HG03175 (cell line): ENCODE measurements at regions not wholly inside any gene's neighbourhood (a gene's known extent, or its start where the extent isn't known, plus 50 kb on each side); places are given as distances from the start of the nearest gene placed in this dataset.

Experiments used
- ATAC-seq: cut with Tn5 transposase; IDR thresholded peaks from one replicate; pipeline ENCODE4 v1.9.1; 2021; ENCODE audit warnings: mild to moderate bottlenecking, moderate library complexity; ENCODE audit not compliant: unreplicated experiment

- no peak for ATAC-seq
These were observed 173.8 kb upstream of the PPP2R2D start for GRCh38 chr10:131726967-131727366.

DNA sequence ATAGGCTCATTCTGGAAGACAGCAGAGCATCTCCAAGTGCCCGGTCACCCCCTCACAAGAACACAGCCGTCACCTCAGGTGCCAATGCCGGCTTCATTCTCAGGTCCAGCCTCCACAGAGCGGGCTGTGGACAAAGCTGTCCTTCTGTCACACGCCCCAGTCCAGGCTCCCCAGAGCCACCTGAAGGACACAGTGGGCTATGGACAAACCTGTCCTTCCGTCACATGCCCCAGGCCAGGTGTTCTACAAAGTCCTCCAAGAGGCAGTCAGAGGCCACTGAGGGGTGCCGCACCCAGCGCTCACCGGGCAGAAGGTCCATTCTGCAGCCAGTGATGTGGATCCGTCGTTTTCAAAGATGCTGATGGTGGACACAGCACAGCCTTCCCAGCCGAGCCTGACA, 173.2 kb upstream of the PPP2R2D start:
- no peak for ATAC-seq

DNA sequence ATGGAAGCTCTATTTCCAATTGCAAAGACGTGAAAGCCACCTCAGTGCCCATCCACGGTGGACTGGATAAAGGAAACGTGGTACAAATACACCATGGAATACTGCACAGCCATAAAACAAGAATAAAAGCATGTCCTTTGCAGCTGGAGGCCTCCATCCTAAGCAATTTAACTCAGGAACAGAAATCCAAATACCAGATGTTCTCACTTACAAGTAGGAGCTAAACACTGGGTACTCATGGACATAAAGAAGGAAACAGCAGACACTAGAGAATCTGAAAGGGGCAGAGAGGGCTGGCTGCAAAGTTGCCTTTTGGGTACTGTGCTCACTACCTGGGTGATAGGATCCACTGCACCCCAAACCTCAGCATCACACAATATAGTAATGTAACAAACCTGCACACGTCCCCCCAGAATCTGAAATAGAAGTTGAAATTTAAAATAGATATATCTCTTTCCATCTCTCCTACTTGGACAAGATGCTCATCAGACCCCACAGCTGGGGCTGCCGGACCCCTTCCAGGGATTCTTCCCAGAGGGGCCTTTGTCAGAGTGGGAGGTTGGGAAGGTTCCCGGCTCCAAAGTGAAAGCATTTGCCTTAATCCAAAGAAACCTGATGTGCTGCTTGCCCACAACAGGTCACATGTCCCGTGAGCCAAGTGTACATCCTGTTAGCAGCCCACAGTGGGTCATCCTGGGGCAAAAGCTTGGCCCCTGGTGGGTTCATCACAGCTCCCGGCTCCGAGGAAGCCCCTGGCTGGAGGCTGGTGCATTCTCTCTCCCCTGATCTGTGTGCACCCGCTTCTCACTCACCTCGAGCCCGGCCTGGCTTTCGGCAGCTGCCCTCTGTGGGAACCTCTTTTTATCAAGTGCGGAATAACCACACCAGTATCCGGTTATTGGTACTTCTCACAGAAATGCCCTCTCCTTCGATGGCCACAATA, 172.3 kb upstream of the PPP2R2D start:
- no peak for ATAC-seq

DNA sequence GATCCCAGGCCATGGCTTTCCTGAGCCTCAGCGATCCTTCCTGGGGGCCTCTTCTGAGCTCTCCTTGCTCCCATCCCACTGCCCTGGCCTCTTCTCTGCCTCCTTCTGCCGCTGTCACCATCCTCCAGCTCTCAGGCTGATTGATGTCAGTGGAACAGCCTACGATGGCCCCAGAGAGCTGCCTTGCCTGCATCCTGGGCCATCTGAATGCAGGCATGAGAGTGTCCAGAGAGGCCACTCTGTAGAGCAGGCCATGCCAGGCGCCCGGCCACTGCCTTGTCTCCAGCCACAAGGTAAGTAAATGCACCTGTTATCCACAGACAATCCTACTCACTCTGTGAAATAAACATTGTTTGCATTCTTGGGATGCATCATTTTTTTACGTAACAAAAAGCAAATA, 171.4 kb upstream of the PPP2R2D start:
- no peak for ATAC-seq

- ATAC-seq, result no peak
These were observed 170.7 kb upstream of the PPP2R2D start for GRCh38 chr10:131729938-131730660.

- no peak for ATAC-seq
These were observed 169.9 kb upstream of the PPP2R2D start for GRCh38 chr10:131730771-131731497.

DNA sequence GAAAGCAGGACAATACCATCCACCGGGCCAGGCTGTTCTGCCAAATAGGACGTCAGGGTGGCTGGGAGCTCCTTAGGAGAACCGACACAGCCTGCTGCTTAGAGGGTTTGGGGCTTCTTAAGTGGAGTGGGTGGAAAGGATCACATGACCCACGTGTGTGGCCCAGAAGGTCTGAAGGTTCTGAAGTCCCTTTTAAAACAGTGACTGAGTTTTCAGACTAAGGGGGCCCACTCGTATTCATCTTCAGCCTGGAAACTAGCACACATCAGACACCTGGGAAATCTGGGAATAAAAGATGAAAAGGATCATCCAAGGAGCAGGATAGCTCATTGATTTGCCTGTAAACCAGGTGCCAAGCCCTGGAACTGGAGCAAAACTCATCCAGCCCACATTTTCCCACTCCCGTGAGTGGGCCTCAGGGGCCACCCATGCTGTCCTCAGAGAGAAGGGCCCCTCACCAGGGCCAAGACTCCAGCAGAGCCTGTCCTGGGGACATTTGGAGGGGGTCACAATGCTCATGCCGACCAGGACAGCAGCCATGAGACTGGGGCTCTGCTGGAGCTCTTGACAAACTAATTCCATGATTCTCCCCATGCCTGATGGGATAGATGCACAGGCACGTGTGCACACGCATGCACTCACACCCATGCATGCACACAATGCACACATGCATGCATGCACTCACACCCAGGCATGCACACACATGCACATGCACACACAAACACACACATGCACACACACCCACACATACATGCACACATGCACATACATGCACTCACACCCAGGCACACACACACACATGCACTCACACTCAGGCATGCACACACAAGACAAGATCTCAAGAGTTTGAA, 168.8 kb upstream of the PPP2R2D start:
- no peak for ATAC-seq

- ATAC-seq, result no peak
These were observed 168.1 kb upstream of the PPP2R2D start for GRCh38 chr10:131732631-131733127.

DNA sequence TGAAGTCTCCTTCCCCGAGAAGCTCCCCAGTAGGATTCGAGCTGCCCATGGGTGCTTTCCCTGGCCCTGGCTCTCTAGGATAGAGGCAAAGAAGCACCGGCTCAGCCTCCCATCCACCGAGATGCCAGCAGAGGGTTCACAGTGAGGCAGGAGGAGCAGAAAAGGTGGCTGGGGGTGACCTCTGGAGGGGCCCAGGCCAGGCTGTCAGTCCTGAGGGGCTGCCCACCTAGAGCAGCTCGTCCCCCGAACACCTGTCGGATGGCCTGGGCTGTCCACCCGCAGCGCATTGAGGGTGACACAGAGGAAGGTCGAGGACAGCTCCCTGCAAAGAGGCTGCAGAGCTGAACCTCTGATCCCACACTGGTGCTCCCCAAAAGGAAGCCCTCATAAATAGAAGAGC, 167.2 kb upstream of the PPP2R2D start:
- ATAC-seq, result no peak

GRCh38 chr10:131735577-131735976, 165.2 kb upstream of the PPP2R2D start:
- ATAC-seq, result no peak

DNA sequence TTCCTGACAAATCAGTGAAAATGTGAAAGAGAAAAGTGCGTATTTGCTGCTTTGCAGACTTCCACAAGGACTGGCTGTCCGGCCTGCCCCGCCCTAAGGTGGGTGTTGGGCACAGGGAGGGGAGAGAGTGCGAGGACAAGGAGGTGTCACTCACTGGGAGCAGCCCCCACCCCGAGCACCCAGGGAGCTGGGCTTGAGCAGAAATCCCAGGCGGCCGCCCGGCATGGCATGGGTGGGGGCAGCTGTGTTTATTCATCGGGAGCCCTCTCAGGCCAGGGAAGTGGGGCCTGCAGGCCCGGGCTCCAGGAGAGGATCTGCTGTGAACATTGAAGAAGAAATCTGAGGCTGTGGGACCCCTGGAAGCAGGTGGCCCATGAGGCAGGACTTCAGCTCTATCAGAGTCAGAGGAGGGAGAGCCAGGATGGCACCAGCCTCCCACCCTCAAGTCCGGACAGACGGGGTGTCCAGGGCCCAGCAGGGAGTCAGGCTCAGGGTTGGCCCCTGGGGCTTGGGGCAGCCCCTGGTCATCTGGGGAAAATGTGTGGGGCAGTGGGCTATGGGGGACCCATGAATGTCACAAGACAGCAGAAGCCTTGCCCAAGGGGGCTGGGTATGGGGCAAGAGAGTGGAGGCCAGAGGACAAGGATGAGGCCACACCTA, 164.4 kb upstream of the PPP2R2D start:
- no peak for ATAC-seq

DNA sequence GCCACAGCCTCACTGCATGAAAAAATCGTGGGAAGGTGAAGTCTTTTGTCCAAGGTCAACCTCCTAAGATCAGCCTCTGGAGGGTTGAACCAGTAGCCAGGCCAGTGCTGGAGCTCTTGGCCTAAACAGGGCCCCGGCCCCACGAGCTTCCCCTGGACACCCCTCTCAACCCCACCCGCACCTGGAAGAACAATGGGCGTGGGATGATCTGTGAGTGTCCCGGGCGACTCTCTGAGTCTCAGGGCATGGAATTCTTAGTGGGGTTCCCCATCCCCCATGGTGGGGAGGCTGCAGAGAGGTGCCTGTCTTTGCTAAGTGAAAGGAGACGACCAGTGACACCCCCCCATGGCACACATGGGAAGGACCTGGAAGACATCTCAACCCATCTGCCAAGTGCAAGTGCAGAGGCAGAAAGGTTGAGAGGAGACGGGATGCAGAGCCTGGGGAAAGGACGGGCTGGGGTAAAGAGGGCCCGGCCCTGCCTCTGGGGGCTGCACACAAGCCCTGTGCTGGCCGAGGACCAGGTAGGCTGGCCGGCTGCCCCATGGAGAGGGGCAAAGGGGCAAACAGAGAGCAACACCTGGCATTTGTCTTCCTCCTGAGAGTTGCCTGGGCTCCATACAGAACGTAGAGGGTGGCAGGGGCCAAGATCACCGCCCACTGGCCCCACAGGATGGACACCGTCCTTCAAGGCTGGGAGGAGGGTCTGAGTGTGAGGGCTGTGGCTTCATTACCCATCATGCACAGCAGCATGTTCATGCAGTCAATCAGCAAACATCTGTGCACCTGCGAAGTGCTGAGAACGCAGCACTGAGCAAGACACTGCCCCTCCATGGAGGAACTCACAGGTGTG, 163.0 kb upstream of the PPP2R2D start:
- ATAC-seq, result no peak

DNA sequence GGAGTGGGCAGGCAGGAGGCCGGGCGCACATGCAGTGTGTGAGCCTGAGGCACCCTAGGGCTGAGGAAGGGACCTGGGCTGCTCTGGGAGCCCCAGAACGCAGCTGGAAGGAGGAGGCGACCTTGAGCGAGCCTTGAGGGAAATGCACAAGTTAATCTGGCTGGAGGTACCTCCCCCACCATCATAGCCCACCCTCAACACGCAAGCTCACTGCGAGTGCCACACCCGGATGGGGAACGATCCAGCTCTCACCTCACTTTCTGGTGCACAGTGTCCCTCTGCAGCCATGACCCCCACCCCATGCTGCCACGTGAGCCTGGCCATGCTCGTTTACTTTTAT, 162.4 kb upstream of the PPP2R2D start:
- ATAC-seq, result no peak

GRCh38 chr10:131739206-131739605, 161.6 kb upstream of the PPP2R2D start:
- ATAC-seq, result no peak

DNA sequence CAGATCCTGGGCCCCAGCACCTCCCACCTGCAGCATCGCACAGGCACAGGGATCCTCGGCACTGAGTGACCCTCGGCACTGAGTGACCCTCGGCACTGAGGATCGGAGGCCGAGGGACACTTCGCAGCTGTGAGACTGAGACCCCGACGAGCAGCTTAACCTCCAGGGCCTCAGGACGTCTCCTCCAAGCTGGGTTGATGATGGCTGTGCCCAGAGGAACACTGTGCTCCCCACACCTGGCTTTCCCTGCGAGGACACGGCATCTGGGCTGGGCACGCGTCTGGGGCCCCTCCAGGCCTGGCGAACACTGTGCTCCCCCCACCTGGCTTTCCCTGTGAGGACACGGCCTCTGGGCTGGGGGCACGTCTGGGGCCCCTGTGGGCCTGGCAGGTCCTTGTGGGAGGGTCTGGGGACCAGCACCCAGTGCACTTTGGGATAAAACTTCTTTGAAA, 158.3 kb upstream of the PPP2R2D start:
- ATAC-seq, result no peak

- ATAC-seq, result peak; percentile 74
These were observed 157.3 kb upstream of the PPP2R2D start for GRCh38 chr10:131743190-131744151.

DNA sequence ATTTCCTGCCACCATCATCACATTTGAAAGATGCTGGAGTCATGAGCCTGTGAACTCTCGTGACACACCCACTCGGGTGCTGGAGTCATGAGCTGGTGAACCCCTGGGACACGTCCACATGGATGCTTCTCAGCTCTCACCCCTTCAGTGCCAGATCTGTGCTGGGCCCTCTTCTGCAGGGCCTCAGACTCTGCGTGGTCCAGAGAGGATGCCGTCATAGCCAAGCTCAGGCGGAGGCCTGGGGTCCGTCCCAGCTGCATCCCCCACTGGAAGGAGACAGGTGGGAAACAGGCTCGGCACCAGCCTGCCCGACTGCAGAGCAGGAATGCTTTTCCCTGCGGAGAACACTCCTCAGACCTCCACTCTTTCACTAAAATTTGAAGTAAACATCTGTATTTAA, 156.5 kb upstream of the PPP2R2D start:
- no peak for ATAC-seq

DNA sequence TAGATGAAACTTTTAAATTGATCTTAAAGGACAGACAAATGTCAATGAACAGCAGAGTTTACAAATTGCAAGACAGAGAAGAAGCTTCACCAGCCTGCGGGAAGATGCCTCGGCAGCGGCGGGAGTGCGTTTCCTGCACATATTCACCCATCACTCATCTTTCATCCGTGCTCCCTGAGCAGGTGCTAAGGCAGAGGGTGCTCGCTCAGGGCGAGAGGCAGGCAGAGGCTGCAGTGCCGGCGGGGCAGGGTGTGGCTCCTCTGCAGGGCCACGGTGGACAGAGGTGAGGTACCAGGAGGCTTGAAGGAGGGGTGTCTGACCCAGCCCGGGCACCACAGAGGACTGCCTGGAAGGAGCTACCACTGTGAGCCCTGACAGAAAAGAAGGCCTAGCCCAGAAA, 155.2 kb upstream of the PPP2R2D start:
- no peak for ATAC-seq
